OCI-LY7 (cell line): ENCODE measurements at regions not wholly inside any gene's neighbourhood (a gene's known extent, or its start where the extent isn't known, plus 50 kb on each side); places are given as distances from the start of the nearest gene placed in this dataset.
"Not testable (repeated sequence)": the region's sequence is repeated elsewhere in the genome, so short reads cannot be mapped to it uniquely, and the experiment has no call there.

Experiments
- BruUV-seq: library from RNA; stranded (reverse); fragments of 400-500 nt; replicated peaks from 2 replicates; lab custom pipeline; 2021; lab: Mats Ljungman, UMichigan
- CTCF ChIA-PET: fragments of 300-600 bp; sonication (Branson Sonifier 250); formaldehyde crosslinking; loops from one replicate; lab custom pipeline; 2022; ENCODE audit warnings: antibody characterized with exemption; ENCODE audit not compliant: unreplicated experiment; lab: Charles Lee
- POLR2A ChIA-PET: fragments of 300-600 bp; sonication (Branson Sonifier 250); formaldehyde crosslinking; loops from one replicate; lab custom pipeline; 2022; ENCODE audit warnings: antibody characterized with exemption; lab: Charles Lee
- DNase-seq: peaks from one replicate; pipeline ENCODE4 v3.0.0-alpha.2; 2015; ENCODE audit warnings: low spot score
- H2AFZ ChIP-seq: fragments of 200-600 bp; sonication (generic), shearing (Covaris generic); 2 replicates; pipeline ENCODE4 v1.6.1; 2014; ENCODE audit warnings: mild to moderate bottlenecking, antibody characterized with exemption, low read length, moderate library complexity
- H3K27ac ChIP-seq: fragments of 200-600 bp; sonication (generic); 2 replicates; pipeline ENCODE4 v1.5.1; 2014; ENCODE audit warnings: mixed run types, low read depth, mild to moderate bottlenecking, moderate library complexity, low read length, inconsistent platforms; ENCODE audit not compliant: poor library complexity, severe bottlenecking
- H3K36me3 ChIP-seq: fragments of 200-600 bp; sonication (generic); 2 replicates; pipeline ENCODE4 v1.6.1; 2014; ENCODE audit warnings: mild to moderate bottlenecking, antibody characterized with exemption, low read length, moderate library complexity, mixed read lengths; ENCODE audit not compliant: insufficient read depth
- H3K4me1 ChIP-seq: fragments of 200-600 bp; sonication (generic); 2 replicates; pipeline ENCODE4 v1.5.1; 2014; ENCODE audit warnings: mild to moderate bottlenecking, low read length; ENCODE audit not compliant: insufficient read depth, poor library complexity, severe bottlenecking
- H3K4me2 ChIP-seq: fragments of 200-600 bp; sonication (generic); 2 replicates; pipeline ENCODE4 v1.6.1; 2014; ENCODE audit warnings: mild to moderate bottlenecking, low read length
- H3K4me3 ChIP-seq: fragments of 200-600 bp; sonication (generic); 2 replicates; pipeline ENCODE4 v1.5.1; 2014; ENCODE audit warnings: mild to moderate bottlenecking, low read depth, low read length; ENCODE audit not compliant: poor library complexity, severe bottlenecking
- H3K79me2 ChIP-seq: fragments of 200-600 bp; sonication (generic); 2 replicates; pipeline ENCODE4 v1.6.1; 2016; ENCODE audit warnings: low read depth, mild to moderate bottlenecking, low read length, moderate library complexity, mixed read lengths; ENCODE audit not compliant: insufficient read depth
- H3K9me2 ChIP-seq: fragments of 200-600 bp; sonication (generic); 2 replicates; pipeline ENCODE4 v1.6.1; 2016; ENCODE audit warnings: mild to moderate bottlenecking, low read length, mixed read lengths; ENCODE audit not compliant: insufficient read depth
- H3K9me3 ChIP-seq: fragments of 200-600 bp; sonication (generic); 2 replicates; pipeline ENCODE4 v1.6.1; 2014; ENCODE audit warnings: mild to moderate bottlenecking, mixed run types, low read length, mixed read lengths
- H4K20me1 ChIP-seq: fragments of 200-600 bp; sonication (generic); 2 replicates; pipeline ENCODE4 v1.6.1; 2014; ENCODE audit warnings: mild to moderate bottlenecking, antibody characterized with exemption, low read length, moderate library complexity, mixed read lengths; ENCODE audit not compliant: insufficient read depth
- CTCF ChIP-seq: fragments of 200-600 bp; sonication (generic); conservative IDR thresholded peaks from 2 replicates; pipeline ENCODE4 v1.5.1; 2014; ENCODE audit warnings: mild to moderate bottlenecking, antibody characterized with exemption, low read length, moderate library complexity, mixed read lengths
- EZH2phosphoT487 ChIP-seq: fragments of 200-600 bp; sonication (generic); IDR thresholded peaks from 2 replicates; pipeline ENCODE4 v1.6.1; 2018; ENCODE audit warnings: low read depth, borderline replicate concordance, mild to moderate bottlenecking, mixed run types, antibody characterized with exemption, low read length, moderate library complexity, mixed read lengths
- intact Hi-C: fragments of 100-400 bp; cut with micrococcal nuclease; formaldehyde crosslinking; loops from one replicate; pipeline ENCODE4 v1.10.0; 2022; ENCODE audit not compliant: unreplicated experiment

DNA sequence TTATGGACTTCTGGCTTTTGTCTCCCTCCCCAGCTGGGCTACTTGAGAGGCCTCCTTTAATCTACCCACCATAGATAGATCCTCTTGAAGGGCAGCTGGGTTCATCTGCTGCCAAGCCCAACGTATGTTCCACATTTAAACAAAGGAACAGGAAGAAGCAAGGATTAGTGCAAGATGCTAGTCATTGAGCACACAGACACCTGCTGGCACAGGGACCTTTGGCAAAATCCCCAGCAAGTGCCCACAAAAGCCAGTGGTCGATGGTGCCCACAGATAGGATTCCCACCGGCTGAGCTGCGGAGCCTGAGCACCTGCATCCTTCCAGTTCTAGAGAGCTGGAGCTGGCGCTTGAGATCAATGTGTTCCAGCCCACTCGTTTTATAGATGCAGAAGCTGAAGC, 57.7 kb upstream of the SHB start:
- no TSS peak for BruUV-seq

GRCh38 chr9:38125889-38126288, 56.9 kb upstream of the SHB start:
- Histone ChIP-seq H3K27ac (no peak overlapping the region), H3K9me2 (no peaks in the 10 kb centered on the region), H3K4me2 (no peak overlapping the region), H3K4me3 (no peak overlapping the region), H2AFZ (no peak overlapping the region), H4K20me1 (no peaks in the 10 kb centered on the region), H3K79me2 (no peaks in the 10 kb centered on the region), H3K4me1 (no peaks in the 10 kb centered on the region), H3K36me3 (no peaks in the 10 kb centered on the region), H3K9me3 (no peaks in the 10 kb centered on the region)
- POLR2A ChIA-PET, result no interaction called here
- DNase-seq, result no peak
- no TSS peak for BruUV-seq
- CTCF ChIA-PET, result no interaction called here
- TF ChIP-seq EZH2phosphoT487 (no peak), CTCF (no peak)
- intact Hi-C loops, result no loop called here

More for the DNA sequence above, 57.7 kb upstream of the SHB start:
- CTCF ChIA-PET, result no interaction called here
- Histone ChIP-seq H4K20me1 (no peaks in the 10 kb centered on the region), H3K4me1 (no peaks in the 10 kb centered on the region), H3K27ac (no peak overlapping the region), H2AFZ (no peak overlapping the region), H3K9me2 (no peaks in the 10 kb centered on the region), H3K4me3 (no peak overlapping the region), H3K36me3 (no peaks in the 10 kb centered on the region), H3K9me3 (no peaks in the 10 kb centered on the region), H3K79me2 (no peaks in the 10 kb centered on the region), H3K4me2 (no peak overlapping the region)
- no peak for TF ChIP-seq CTCF
- TF ChIP-seq EZH2phosphoT487, result no peak
- no peak for DNase-seq
- intact Hi-C loops, result no loop called here
- POLR2A ChIA-PET, result no interaction called here

- CTCF ChIA-PET, H2AFZ ChIP-seq, H4K20me1 ChIP-seq, H3K4me2 ChIP-seq, BruUV-seq, intact Hi-C loops, DNase-seq, H3K9me3 ChIP-seq, H3K9me2 ChIP-seq, H3K36me3 ChIP-seq, H3K27ac ChIP-seq, H3K4me1 ChIP-seq, H3K4me3 ChIP-seq, H3K79me2 ChIP-seq: not testable (repeated sequence)
- POLR2A ChIA-PET, result interaction anchor here (0.7 kb wide), 1 partner anchor 59 kb away, joined by 5 read pairs; no protein-coding TSS in a partner anchor
These were observed 54.3 kb upstream of the SHB start for GRCh38 chr9:38123359-38123758.
